ENCODE measurements at regions not wholly inside any gene's neighbourhood (a gene's known extent, or its start where the extent isn't known, plus 50 kb on each side); places are given as distances from the start of the nearest gene placed in this dataset.

DNA sequence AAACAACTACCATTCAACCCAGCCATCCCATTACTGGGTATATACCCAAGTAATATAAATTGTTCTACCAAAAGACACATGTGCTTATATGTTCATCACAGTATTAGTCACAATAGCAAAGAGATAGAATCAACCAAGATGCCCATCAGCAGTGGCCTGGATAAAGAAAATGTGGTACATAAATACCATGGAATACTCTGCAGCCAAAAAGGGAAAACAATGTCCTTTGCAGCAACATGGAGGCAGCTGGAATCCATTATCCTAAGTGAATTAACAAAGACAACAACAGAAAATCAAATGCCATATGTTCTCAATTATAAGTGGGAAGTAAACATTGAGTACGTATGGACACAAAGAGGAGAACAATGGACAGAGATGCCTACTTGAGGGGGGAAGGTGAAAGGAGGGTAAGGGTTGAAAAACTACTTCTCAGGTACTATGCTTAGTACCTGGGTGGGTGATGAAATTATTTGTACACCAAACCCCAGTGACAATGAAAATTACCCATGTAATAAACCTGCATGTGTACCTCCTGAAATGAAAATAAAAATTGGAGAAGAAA is 632.1 kb upstream of the AADAT start:
- TF ChIP-seq SREBF2 (IDR thresholded peaks at IDR 0.05), result no peak
- FAIRE-seq, result no peak
- no peak overlapping the region for H3K4me2 ChIP-seq
- H3K4me1 ChIP-seq, result no peaks in the 10 kb centered on the region
- 55% methylated on average over 1 of the region's 1 CpG for WGBS (ENCODE audit: missing lambda C conversion rate)
- CTCF ChIA-PET, result no interaction called here
- H3K27ac ChIP-seq, result no peak overlapping the region
- DNase-seq (ENCODE audit: low read depth in 1 of 2, low spot score in 1 of 2), result no peak
- no peaks in the 10 kb centered on the region for H3K9me3 ChIP-seq
- POLR2A ChIA-PET, result no interaction called here
- no peak overlapping the region for H3K4me3 ChIP-seq
- ATAC-seq, result no peak

DNA sequence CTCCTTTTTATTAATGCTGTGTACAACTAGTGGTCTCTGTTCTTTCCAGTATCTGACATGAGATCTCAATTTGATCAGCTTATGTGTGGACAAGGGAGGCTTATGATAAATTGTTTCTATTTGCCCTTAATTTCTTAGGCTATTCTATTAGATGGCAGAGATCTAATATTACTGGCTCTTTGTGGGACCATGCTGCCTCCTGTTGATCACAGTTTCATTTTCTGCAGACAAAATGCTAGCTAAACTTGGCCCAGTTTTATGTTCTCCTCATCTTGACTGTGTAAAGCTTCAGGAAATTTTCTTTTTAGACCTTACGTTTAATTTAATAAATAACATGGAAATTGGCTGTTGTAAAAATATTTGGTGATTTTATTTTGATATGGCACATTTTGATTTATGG is 627.1 kb upstream of the AADAT start:
- no peak overlapping the region for H3K4me3 ChIP-seq
- FAIRE-seq, result no peak
- ChIA-PET POLR2A (no interaction called here), CTCF (no interaction called here)
- WGBS (ENCODE audit: missing lambda C conversion rate), result 70% methylated on average over 1 of the region's 1 CpG
- ATAC-seq, result no peak
- no peaks in the 10 kb centered on the region for H3K9me3 ChIP-seq
- H3K27ac ChIP-seq, result no peak overlapping the region
- DNase-seq (ENCODE audit: low read depth in 1 of 2, low spot score in 1 of 2), result no peak
- TF ChIP-seq MYC (IDR thresholded peaks at IDR 0.05; ENCODE audit: borderline replicate concordance, low read length) (no peak), MAZ (IDR thresholded peaks at IDR 0.05; ENCODE audit: borderline replicate concordance, low read depth, low read length) (no peak), EHMT2 (IDR thresholded peaks at IDR 0.05; ENCODE audit: low read depth) (no peak), GATA3 (IDR thresholded peaks at IDR 0.05; ENCODE audit: borderline replicate concordance) (no peak), SMC3 (IDR thresholded peaks at IDR 0.05) (no peak), CEBPB (IDR thresholded peaks at IDR 0.05) (no peak), TFCP2L1 (CRISPR knock-in tag; IDR thresholded peaks at IDR 0.05) (no peak), RCOR1 (IDR thresholded peaks at IDR 0.05; ENCODE audit: low read depth, low read length) (no peak), HDAC2 (IDR thresholded peaks at IDR 0.05) (no peak)
- TF ChIP-seq, protein P1, sequence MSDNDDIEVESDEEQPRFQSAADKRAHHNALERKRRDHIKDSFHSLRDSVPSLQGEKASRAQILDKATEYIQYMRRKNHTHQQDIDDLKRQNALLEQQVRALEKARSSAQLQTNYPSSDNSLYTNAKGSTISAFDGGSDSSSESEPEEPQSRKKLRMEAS (IDR thresholded peaks at IDR 0.05), result no peak
- H3K4me1 ChIP-seq, result no peaks in the 10 kb centered on the region
- H3K4me2 ChIP-seq, result no peak overlapping the region

- Histone ChIP-seq H3K4me3 (no peak overlapping the region), H3K4me2 (no peak overlapping the region), H3K27ac (no peak overlapping the region), H3K4me1 (no peaks in the 10 kb centered on the region), H3K9me3 (no peaks in the 10 kb centered on the region)
- TF ChIP-seq KDM5A (IDR thresholded peaks at IDR 0.05), result no peak
- no peak for TF ChIP-seq KDM1A (IDR thresholded peaks at IDR 0.05; ENCODE audit: low read depth)
- TF ChIP-seq CHD4 (IDR thresholded peaks at IDR 0.05; ENCODE audit: borderline replicate concordance), result no peak
- TF ChIP-seq HOXA7 (CRISPR knock-in tag; IDR thresholded peaks at IDR 0.05), result no peak
- TF ChIP-seq FOXS1 (CRISPR knock-in tag; IDR thresholded peaks at IDR 0.05), result no peak
- no peak for TF ChIP-seq ESRRA (IDR thresholded peaks at IDR 0.05; ENCODE audit: borderline replicate concordance, low read length)
- TF ChIP-seq ELK1 (IDR thresholded peaks at IDR 0.05; ENCODE audit: low read depth, low read length), result no peak
- TF ChIP-seq CHD2 (IDR thresholded peaks at IDR 0.05; ENCODE audit: low read length, partially characterized antibody), result no peak
- no peak for TF ChIP-seq RCOR1 (IDR thresholded peaks at IDR 0.05; ENCODE audit: low read depth, low read length)
- TF ChIP-seq RNF2 (IDR thresholded peaks at IDR 0.05; ENCODE audit: borderline replicate concordance, low read depth), result no peak
- no peak for TF ChIP-seq GATA3 (IDR thresholded peaks at IDR 0.05; ENCODE audit: borderline replicate concordance)
- TF ChIP-seq ATOH8 (CRISPR knock-in tag; IDR thresholded peaks at IDR 0.05; ENCODE audit: low read depth), result no peak
- no peak for TF ChIP-seq CTCF (IDR thresholded peaks at IDR 0.05)
- no peak for TF ChIP-seq MAFK (IDR thresholded peaks at IDR 0.05; ENCODE audit: partially characterized antibody)
- no peak for TF ChIP-seq HMGXB4 (CRISPR knock-in tag; IDR thresholded peaks at IDR 0.05; ENCODE audit: borderline replicate concordance)
- TF ChIP-seq REST (IDR thresholded peaks at IDR 0.05), result no peak
- ChIA-PET POLR2A (no interaction called here), CTCF (no interaction called here)
- WGBS (ENCODE audit: missing lambda C conversion rate), result 35% methylated on average over 3 of the region's 3 CpGs
- FAIRE-seq, result no peak
- no peak for ATAC-seq
- no peak for DNase-seq (ENCODE audit: low read depth in 1 of 2, low spot score in 1 of 2)
These were observed 616.2 kb upstream of the AADAT start for GRCh38 chr4:170705907-170706306.

Measured in A549 (cell line).